Neuronal stem cell (in vitro differentiated cells): ENCODE measurements at regions not wholly inside any gene's neighbourhood (a gene's known extent, or its start where the extent isn't known, plus 50 kb on each side); places are given as distances from the start of the nearest gene placed in this dataset.

Source experiments
- DNase-seq: peaks from one replicate; pipeline ENCODE4 v3.0.0-alpha.2; 2013; ENCODE audit warnings: low spot score
- H2AFZ ChIP-seq: one replicate; pipeline ENCODE4 v1.6.1; 2013; ENCODE audit warnings: mild to moderate bottlenecking, low read length, inconsistent platforms
- H2AK5ac ChIP-seq: 2 replicates; pipeline ENCODE4 v1.6.1; 2013; ENCODE audit warnings: low read depth, mild to moderate bottlenecking, inconsistent platforms, low read length, moderate library complexity, mixed read lengths
- H2BK120ac ChIP-seq: 2 replicates; pipeline ENCODE4 v1.6.1; 2013; ENCODE audit warnings: low read depth, mild to moderate bottlenecking, inconsistent platforms, low read length, moderate library complexity, mixed read lengths
- H2BK12ac ChIP-seq: one replicate; pipeline ENCODE4 v1.6.1; 2013; ENCODE audit warnings: low read length, inconsistent platforms
- H2BK15ac ChIP-seq: 2 replicates; pipeline ENCODE4 v1.6.1; 2013; ENCODE audit warnings: mild to moderate bottlenecking, low read length, inconsistent platforms, mixed read lengths
- H2BK5ac ChIP-seq: one replicate; pipeline ENCODE4 v1.6.1; 2013; ENCODE audit warnings: inconsistent platforms, mild to moderate bottlenecking, low read length, moderate library complexity
- H3K14ac ChIP-seq: one replicate; pipeline ENCODE4 v1.6.1; 2013; ENCODE audit warnings: low read length, inconsistent platforms
- H3K18ac ChIP-seq: 2 replicates; pipeline ENCODE4 v1.6.1; 2013; ENCODE audit warnings: low read length, inconsistent platforms
- H3K23ac ChIP-seq: 2 replicates; pipeline ENCODE4 v1.6.1; 2013; ENCODE audit warnings: low read depth, mild to moderate bottlenecking, mixed read lengths, low read length, inconsistent platforms; ENCODE audit not compliant: poor library complexity
- H3K27ac ChIP-seq: replicated peaks from 3 replicates; pipeline ENCODE4 v1.5.1; 2013; ENCODE audit warnings: low read length, inconsistent platforms
- H3K27me3 ChIP-seq, 3 experiments: 2 replicates each; pipeline ENCODE4 v1.6.1; 2013; ENCODE audit warnings: low read length in 3 of 3, mild to moderate bottlenecking in 2 of 3, inconsistent platforms in 1 of 3, low read depth in 1 of 3, mixed read lengths in 1 of 3, moderate library complexity in 1 of 3; ENCODE audit not compliant: control insufficient read depth in 3 of 3, insufficient read depth in 3 of 3
- H3K36me3 ChIP-seq, 2 donors: replicated peaks in 1 of 2; 2 replicates each; pipeline ENCODE4 v1.6.1; 2013; ENCODE audit warnings: low read length in 2 of 2; ENCODE audit not compliant: control insufficient read depth in 2 of 2, insufficient read depth in 2 of 2
- H3K4ac ChIP-seq: 2 replicates; pipeline ENCODE4 v1.6.1; 2013; ENCODE audit warnings: inconsistent platforms, mild to moderate bottlenecking, low read length, moderate library complexity
- H3K4me1 ChIP-seq, 2 donors: 1 replicate in 1 of 2; 2 replicates in 1 of 2; pipeline ENCODE4 v1.6.1; 2013; ENCODE audit warnings: low read length in 2 of 2, low read depth in 1 of 2; ENCODE audit not compliant: control insufficient read depth in 2 of 2, insufficient read depth in 1 of 2
- H3K4me2 ChIP-seq: one replicate; pipeline ENCODE4 v1.6.1; 2013; ENCODE audit warnings: mild to moderate bottlenecking, low read length, inconsistent platforms; ENCODE audit not compliant: insufficient read depth, poor library complexity, severe bottlenecking
- H3K4me3 ChIP-seq, 2 donors: 2 replicates each; pipeline ENCODE4 v1.5.1; 2013; ENCODE audit warnings: low read length in 2 of 2, mild to moderate bottlenecking in 2 of 2, inconsistent platforms in 1 of 2, moderate library complexity in 1 of 2
- H3K79me1 ChIP-seq: one replicate; pipeline ENCODE4 v1.6.1; 2013; ENCODE audit warnings: low read depth, mild to moderate bottlenecking, inconsistent platforms, low read length, moderate library complexity
- H3K9ac ChIP-seq: one replicate; pipeline ENCODE4 v1.6.1; 2013; ENCODE audit warnings: mild to moderate bottlenecking, low read depth, low read length, inconsistent platforms; ENCODE audit not compliant: poor library complexity
- H3K9me3 ChIP-seq, 2 donors: replicated peaks in 1 of 2; 2 replicates each; pipeline versions ENCODE3 to v1.6.1; 2013; ENCODE audit warnings: low read length in 2 of 2, mild to moderate bottlenecking in 2 of 2, inconsistent platforms in 1 of 2, low read depth in 1 of 2, mixed read lengths in 1 of 2, moderate library complexity in 1 of 2; ENCODE audit not compliant: control insufficient read depth in 2 of 2, insufficient read depth in 1 of 2
- H4K8ac ChIP-seq: one replicate; pipeline ENCODE4 v1.6.1; 2013; ENCODE audit warnings: low read depth, mild to moderate bottlenecking, inconsistent platforms, low read length, moderate library complexity
- H4K91ac ChIP-seq: one replicate; pipeline ENCODE4 v1.6.1; 2013; ENCODE audit warnings: low read length, low read depth, mild to moderate bottlenecking, inconsistent platforms; ENCODE audit not compliant: poor library complexity
- WGBS, 2 donors: extraction: QIAGEN DNeasy Blood & Tissue Kit; methylation state at CpG; one replicate each; pipeline ENCODE4 v1.1.7; 2013; ENCODE audit warnings: missing lambda C conversion rate in 2 of 2, mixed read lengths in 1 of 2; ENCODE audit not compliant: insufficient read length in 2 of 2, insufficient replicate concordance in 1 of 2; ENCODE audit errors: extremely low coverage in 2 of 2; 5-methylcytosine and 5-hydroxymethylcytosine counted together

DNA sequence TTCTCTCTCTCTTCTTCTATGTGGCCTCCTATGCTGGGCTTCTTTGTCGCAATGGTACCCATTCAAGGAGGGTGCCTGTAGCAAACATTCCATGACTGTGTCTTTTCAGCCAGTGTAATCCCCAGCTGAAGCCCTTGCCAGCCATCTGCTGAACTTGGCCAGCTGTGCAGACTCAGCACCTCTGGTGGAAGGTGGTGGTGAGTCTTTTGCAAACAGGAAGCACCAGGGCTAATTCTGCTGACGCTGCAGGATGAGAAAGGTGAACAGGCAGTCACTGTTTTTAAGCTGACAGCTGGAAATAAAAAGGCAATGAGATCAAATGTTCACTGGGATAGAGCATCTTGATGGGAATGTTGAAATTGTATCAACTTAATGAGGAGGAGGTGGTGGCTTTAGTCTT lies 298.7 kb upstream of the CLNK start:
- no peak overlapping the region for H3K4me3 ChIP-seq
- no peak overlapping the region for H3K14ac ChIP-seq
- peaks cover 2 to 6% of the 10 kb centered on the region in 2 donors for H3K4me1 ChIP-seq
- no peak overlapping the region for H2BK15ac ChIP-seq
- H3K27me3 ChIP-seq: no peaks in the 10 kb centered on the region
- DNase-seq: no peak
- no peak overlapping the region for H3K27ac ChIP-seq
- H3K9me3 ChIP-seq: no peaks in the 10 kb centered on the region
- no CpG with 5 or more reads among the region's 2 CpGs for WGBS, 2 donors
- no peak overlapping the region for H3K9ac ChIP-seq
- no peak overlapping the region for H2AK5ac ChIP-seq
- H3K23ac ChIP-seq: no peak overlapping the region
- H3K18ac ChIP-seq: no peak overlapping the region
- H4K8ac ChIP-seq: no peak overlapping the region
- no peak overlapping the region for H3K4me2 ChIP-seq
- H2BK12ac ChIP-seq: no peak overlapping the region
- no peak overlapping the region for H2AFZ ChIP-seq
- no peak overlapping the region for H4K91ac ChIP-seq
- no peak overlapping the region for H2BK120ac ChIP-seq
- no peak overlapping the region for H3K4ac ChIP-seq
- H3K36me3 ChIP-seq: no peaks in the 10 kb centered on the region
- H2BK5ac ChIP-seq: no peak overlapping the region
- H3K79me1 ChIP-seq: no peaks in the 10 kb centered on the region

DNA sequence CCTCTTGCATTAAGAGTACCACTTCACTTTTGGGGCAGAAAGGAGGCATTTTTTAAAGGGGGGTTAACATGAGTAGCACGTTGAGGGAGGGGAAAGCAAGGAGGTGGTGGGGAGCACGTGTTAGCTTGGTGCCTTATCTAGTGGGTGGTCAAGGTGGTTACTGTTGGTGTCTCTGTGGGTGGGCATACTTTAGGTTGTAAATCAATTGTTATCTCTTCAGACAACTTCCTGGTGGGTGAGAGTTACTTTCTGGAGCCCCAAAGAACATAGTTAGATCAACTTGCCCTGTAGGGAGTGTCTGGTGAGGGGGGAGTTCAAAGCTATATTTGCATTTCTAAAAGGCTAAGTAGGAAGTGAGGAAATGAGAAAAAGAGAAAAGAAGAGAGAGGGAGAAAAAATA lies 297.7 kb upstream of the CLNK start:
- no peak overlapping the region for H2BK120ac ChIP-seq
- no peak overlapping the region for H2BK5ac ChIP-seq
- no peak overlapping the region for H3K14ac ChIP-seq
- H4K91ac ChIP-seq: no peak overlapping the region
- no peak overlapping the region for H3K4me3 ChIP-seq
- H3K9me3 ChIP-seq: no peaks in the 10 kb centered on the region
- H3K4ac ChIP-seq: no peak overlapping the region
- H3K36me3 ChIP-seq: no peaks in the 10 kb centered on the region
- H3K9ac ChIP-seq: no peak overlapping the region
- no peak overlapping the region for H4K8ac ChIP-seq
- no peak for DNase-seq
- no peak overlapping the region for H2BK15ac ChIP-seq
- no peak overlapping the region for H3K27ac ChIP-seq
- H3K23ac ChIP-seq: no peak overlapping the region
- no peak overlapping the region for H3K18ac ChIP-seq
- no CpG with 5 or more reads among the region's 2 CpGs for WGBS, 2 donors
- H3K27me3 ChIP-seq: no peaks in the 10 kb centered on the region
- H2BK12ac ChIP-seq: no peak overlapping the region
- no peak overlapping the region for H2AFZ ChIP-seq
- no peak overlapping the region for H3K4me2 ChIP-seq
- H3K4me1 ChIP-seq: peaks cover 2 to 6% of the 10 kb centered on the region in 2 donors
- no peak overlapping the region for H2AK5ac ChIP-seq
- no peaks in the 10 kb centered on the region for H3K79me1 ChIP-seq

DNA sequence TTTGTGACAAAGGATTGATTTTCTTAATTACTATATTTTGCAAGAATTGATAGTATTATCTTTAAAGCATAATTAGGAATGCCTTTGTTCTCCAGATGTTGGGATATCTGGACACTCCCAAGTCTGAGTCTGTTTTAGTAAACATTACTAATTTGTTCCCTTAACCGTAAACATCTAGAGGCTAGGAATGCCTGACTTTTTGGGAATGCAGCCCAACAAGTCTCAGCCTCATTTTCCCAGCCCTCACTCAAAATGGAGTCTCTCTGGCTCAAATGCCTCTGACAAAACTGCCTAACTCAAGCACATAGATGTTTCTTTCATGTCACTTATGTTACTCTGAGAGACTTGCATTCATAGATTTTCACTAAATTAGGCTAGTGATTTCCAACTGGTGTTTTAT lies 297.0 kb upstream of the CLNK start:
- Histone ChIP-seq H2BK15ac (no peak overlapping the region), H3K18ac (no peak overlapping the region), H4K91ac (no peak overlapping the region), H3K79me1 (no peaks in the 10 kb centered on the region), H3K4me2 (no peak overlapping the region), H2AFZ (no peak overlapping the region), H3K9ac (no peak overlapping the region), H3K27ac (no peak overlapping the region), H3K9me3 (no peaks in the 10 kb centered on the region), H2AK5ac (no peak overlapping the region), H3K4me3 (no peak overlapping the region), H2BK5ac (no peak overlapping the region), H4K8ac (no peak overlapping the region), H3K23ac (no peak overlapping the region), H3K27me3 (no peaks in the 10 kb centered on the region), H3K4me1 (peaks cover 2 to 6% of the 10 kb centered on the region in 2 donors), H2BK12ac (no peak overlapping the region), H3K36me3 (no peaks in the 10 kb centered on the region), H3K4ac (no peak overlapping the region), H3K14ac (no peak overlapping the region), H2BK120ac (no peak overlapping the region)
- no peak for DNase-seq
- WGBS, 2 donors: no CpG with 5 or more reads among the region's 1 CpG

DNA sequence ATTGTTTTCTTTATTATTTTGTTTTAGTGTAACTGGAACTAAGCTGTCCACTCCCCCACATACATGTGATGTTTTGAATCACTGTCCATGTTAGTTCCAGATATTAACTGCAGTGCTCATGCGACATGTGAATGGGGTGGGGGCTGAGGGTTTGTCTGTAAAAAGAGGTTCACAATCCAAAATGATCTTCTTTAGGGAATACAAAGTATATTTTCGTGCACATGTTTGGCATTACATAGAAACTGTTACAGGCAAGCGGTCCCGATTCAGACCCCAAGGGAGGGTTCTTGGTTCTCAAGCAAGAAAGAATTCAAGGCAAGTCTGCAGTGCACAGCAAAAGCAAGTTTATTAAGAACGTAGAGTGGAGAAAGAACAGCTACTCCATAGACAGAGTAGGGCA lies 296.5 kb upstream of the CLNK start:
- no peak overlapping the region for H3K4me3 ChIP-seq
- H4K8ac ChIP-seq: no peak overlapping the region
- no CpG with 5 or more reads among the region's 5 CpGs for WGBS, 2 donors
- no peak overlapping the region for H3K14ac ChIP-seq
- H2BK15ac ChIP-seq: no peak overlapping the region
- no peak overlapping the region for H2BK5ac ChIP-seq
- no peak overlapping the region for H2BK120ac ChIP-seq
- no peak overlapping the region for H2AFZ ChIP-seq
- H3K4me1 ChIP-seq: peaks cover 2 to 6% of the 10 kb centered on the region in 2 donors
- no peaks in the 10 kb centered on the region for H3K79me1 ChIP-seq
- H3K9me3 ChIP-seq: no peaks in the 10 kb centered on the region
- no peak overlapping the region for H3K9ac ChIP-seq
- no peak overlapping the region for H4K91ac ChIP-seq
- no peak for DNase-seq
- no peak overlapping the region for H2AK5ac ChIP-seq
- no peak overlapping the region for H3K4me2 ChIP-seq
- H3K4ac ChIP-seq: no peak overlapping the region
- no peak overlapping the region for H3K23ac ChIP-seq
- no peak overlapping the region for H3K27ac ChIP-seq
- H2BK12ac ChIP-seq: no peak overlapping the region
- no peaks in the 10 kb centered on the region for H3K27me3 ChIP-seq
- H3K18ac ChIP-seq: no peak overlapping the region
- no peaks in the 10 kb centered on the region for H3K36me3 ChIP-seq
